ENCODE measurements at regions not wholly inside any gene's neighbourhood (a gene's known extent, or its start where the extent isn't known, plus 50 kb on each side); places are given as distances from the start of the nearest gene placed in this dataset.

DNA sequence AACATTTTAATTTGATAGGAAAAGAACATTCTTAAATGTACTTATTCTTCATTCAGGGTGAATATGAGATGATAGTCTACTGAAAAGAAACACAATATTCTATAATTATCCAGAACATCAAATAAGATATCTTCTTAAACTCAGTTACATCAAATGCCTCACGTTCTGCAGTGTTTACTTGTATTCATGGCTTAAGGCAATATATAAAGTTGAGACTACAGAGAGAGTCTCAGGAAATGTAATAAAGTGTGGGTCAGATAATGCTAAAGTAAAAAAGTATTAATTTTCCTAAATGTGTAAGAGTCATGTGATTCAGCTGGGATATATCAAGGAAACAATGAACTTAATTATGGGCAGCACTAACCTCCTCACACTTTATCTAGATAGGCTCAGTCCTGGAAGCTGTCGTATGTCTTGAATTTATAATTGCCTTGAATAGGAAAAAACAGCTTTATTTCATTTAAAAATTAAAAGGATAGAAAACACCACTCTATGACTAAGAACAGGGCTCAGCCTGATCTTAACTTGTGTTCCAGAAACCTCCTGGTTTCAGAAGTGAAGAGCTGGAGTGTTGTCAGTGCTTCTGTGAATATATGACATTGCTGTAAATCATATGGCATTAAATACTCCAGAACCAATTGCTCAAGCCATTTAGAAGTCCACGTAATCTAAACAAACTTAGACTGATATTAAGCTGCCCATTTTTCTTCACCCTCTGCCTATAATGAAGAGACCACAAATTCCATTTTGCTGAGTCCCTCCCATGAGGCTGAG lies 240.2 kb downstream of the FSIP2 start:
- TF ChIP-seq GATA3 (IDR thresholded peaks at IDR 0.05; ENCODE audit: low read depth, low read length), result peak; percentile 13; the same call in 1 of the 2 replicates
- TF ChIP-seq GATA2 (IDR thresholded peaks at IDR 0.05; ENCODE audit: low read depth, low read length), result no peak
